SU-DHL-6 (cell line): ENCODE measurements at regions not wholly inside any gene's neighbourhood (a gene's known extent, or its start where the extent isn't known, plus 50 kb on each side); places are given as distances from the start of the nearest gene placed in this dataset.

Experiments
- H2AFZ ChIP-seq: fragments of 200-600 bp; sonication (generic); 2 replicates; pipeline ENCODE4 v1.6.1; 2014; ENCODE audit warnings: low read depth, mild to moderate bottlenecking, moderate library complexity, mixed read lengths, antibody characterized with exemption, low read length; ENCODE audit not compliant: severe bottlenecking
- H3F3A ChIP-seq: fragments of 200-600 bp; shearing (Covaris generic); 2 replicates; pipeline ENCODE4 v1.6.0; 2016; ENCODE audit warnings: antibody characterized with exemption, mild to moderate bottlenecking; ENCODE audit not compliant: insufficient read depth
- H3K27ac ChIP-seq: fragments of 200-600 bp; sonication (generic); 2 replicates; pipeline ENCODE4 v1.5.1; 2016; ENCODE audit warnings: low read depth, mild to moderate bottlenecking, low read length, moderate library complexity, mixed read lengths
- H3K27me3 ChIP-seq: fragments of 200-600 bp; sonication (generic), shearing (Covaris generic); 2 replicates; pipeline ENCODE4 v1.6.0; 2014; ENCODE audit warnings: mild to moderate bottlenecking, low read length
- H3K36me3 ChIP-seq: fragments of 200-600 bp; sonication (generic); 2 replicates; pipeline ENCODE4 v1.6.1; 2014; ENCODE audit warnings: mild to moderate bottlenecking, low read length, mixed read lengths
- H3K4me2 ChIP-seq: fragments of 300-600, 200-600 bp; shearing (Covaris generic), sonication (generic); 2 replicates; pipeline ENCODE4 v1.6.0; 2014; ENCODE audit warnings: low read length, low read depth, mild to moderate bottlenecking; ENCODE audit not compliant: poor library complexity, severe bottlenecking
- H3K4me3 ChIP-seq: fragments of 200-600 bp; sonication (generic); 2 replicates; pipeline ENCODE4 v1.5.1; 2014; ENCODE audit warnings: antibody characterized with exemption, low read length, mild to moderate bottlenecking, mixed read lengths; ENCODE audit not compliant: insufficient read depth, poor library complexity, severe bottlenecking
- H3K79me2 ChIP-seq: fragments of 200-600 bp; sonication (generic); 2 replicates; pipeline ENCODE4 v1.6.1; 2014; ENCODE audit warnings: mild to moderate bottlenecking, low read length, moderate library complexity; ENCODE audit not compliant: insufficient read depth
- H3K9ac ChIP-seq: fragments of 200-600 bp; sonication (generic); 2 replicates; pipeline ENCODE4 v1.7.0; 2014; ENCODE audit warnings: mild to moderate bottlenecking, low read length
- H3K9me2 ChIP-seq: fragments of 200-600 bp; sonication (generic); replicated peaks from 2 replicates; pipeline ENCODE4 v1.6.1; 2014; ENCODE audit warnings: low read length; ENCODE audit not compliant: insufficient read depth
- H3K9me3 ChIP-seq: fragments of 200-600 bp; sonication (generic); 2 replicates; pipeline ENCODE4 v1.6.1; 2014; ENCODE audit warnings: low read length, mixed read lengths; ENCODE audit not compliant: insufficient read depth
- H4K20me1 ChIP-seq: fragments of 200-600 bp; sonication (generic); 2 replicates; pipeline ENCODE4 v1.6.1; 2014; ENCODE audit warnings: low read depth, mild to moderate bottlenecking, antibody characterized with exemption, low read length, moderate library complexity, mixed read lengths
- EZH2phosphoT487 ChIP-seq: fragments of 200-600 bp; sonication (generic), shearing (Covaris generic); conservative IDR thresholded peaks from 2 replicates; pipeline ENCODE4 v1.6.1; 2018; ENCODE audit warnings: mild to moderate bottlenecking, antibody characterized with exemption, low read length, moderate library complexity, mixed read lengths
- TF ChIP-seq, protein P1 (sequence below): fragments of 200-600 bp; sonication (generic); IDR thresholded peaks from one replicate; pipeline ENCODE4 v1.5.1; 2017; ENCODE audit warnings: antibody characterized with exemption, mild to moderate bottlenecking, low read length, moderate library complexity; ENCODE audit not compliant: insufficient read depth, poor library complexity, severe bottlenecking

DNA sequence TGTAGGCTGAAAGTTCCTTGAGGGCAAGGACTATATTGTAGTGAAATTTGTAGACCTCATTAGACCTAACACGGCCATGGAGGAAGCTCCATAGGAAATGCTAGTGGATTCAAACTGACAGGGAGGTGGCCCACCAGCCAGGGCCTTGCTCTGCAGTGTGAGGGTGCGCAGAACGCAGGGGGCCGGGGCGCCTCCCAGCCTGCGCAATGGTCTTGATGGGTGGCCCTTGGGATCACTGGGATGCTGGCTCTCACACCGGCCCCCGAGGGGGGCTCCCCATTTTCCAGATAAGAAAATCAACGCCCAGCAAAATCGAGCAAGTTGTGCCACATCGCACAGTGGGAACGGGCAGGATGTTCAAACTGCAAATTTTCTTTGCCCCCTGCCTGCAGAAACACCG is 655.4 kb downstream of the GALR1 start:
- Histone ChIP-seq H3K79me2 (no peaks in the 10 kb centered on the region), H3K4me3 (no peak overlapping the region), H3K9me2 (no peaks in the 10 kb centered on the region), H3F3A (no peaks in the 10 kb centered on the region), H3K36me3 (no peaks in the 10 kb centered on the region), H2AFZ (no peak overlapping the region), H4K20me1 (no peaks in the 10 kb centered on the region), H3K4me2 (no peak overlapping the region), H3K9ac (no peak overlapping the region), H3K27me3 (no peaks in the 10 kb centered on the region), H3K9me3 (no peaks in the 10 kb centered on the region), H3K27ac (no peak overlapping the region)
- TF ChIP-seq, protein P1, sequence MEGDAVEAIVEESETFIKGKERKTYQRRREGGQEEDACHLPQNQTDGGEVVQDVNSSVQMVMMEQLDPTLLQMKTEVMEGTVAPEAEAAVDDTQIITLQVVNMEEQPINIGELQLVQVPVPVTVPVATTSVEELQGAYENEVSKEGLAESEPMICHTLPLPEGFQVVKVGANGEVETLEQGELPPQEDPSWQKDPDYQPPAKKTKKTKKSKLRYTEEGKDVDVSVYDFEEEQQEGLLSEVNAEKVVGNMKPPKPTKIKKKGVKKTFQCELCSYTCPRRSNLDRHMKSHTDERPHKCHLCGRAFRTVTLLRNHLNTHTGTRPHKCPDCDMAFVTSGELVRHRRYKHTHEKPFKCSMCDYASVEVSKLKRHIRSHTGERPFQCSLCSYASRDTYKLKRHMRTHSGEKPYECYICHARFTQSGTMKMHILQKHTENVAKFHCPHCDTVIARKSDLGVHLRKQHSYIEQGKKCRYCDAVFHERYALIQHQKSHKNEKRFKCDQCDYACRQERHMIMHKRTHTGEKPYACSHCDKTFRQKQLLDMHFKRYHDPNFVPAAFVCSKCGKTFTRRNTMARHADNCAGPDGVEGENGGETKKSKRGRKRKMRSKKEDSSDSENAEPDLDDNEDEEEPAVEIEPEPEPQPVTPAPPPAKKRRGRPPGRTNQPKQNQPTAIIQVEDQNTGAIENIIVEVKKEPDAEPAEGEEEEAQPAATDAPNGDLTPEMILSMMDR, result no peak
- TF ChIP-seq EZH2phosphoT487, result no peak

DNA sequence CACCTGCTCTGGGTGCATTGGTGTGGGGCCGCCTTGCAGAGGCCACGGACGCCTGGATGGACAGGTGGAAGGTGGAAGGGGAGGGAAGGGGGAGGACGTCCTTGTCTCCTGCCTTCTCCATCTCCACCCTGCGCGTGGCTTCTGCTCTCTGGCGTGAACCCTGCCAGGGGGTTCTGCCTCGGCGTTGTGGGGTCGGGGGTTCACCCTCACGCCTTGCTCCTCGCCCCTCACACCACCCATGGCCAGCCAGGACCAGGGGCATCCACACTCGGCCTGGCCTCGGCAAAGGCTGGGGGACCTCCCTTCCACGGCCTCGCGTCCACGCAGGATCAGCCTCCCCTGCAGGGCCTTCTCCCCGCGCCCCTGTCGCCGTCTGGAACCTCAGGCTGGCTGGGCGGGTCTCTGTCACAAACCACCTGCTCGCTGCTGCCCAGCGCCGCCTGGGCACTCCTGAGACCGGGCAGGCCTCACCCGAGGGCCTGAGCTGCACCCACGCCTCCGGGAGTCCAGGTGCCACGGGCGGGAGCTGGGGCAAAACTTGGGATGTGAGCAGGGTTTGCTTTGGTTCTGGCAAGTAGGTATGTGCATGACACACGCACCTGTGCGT is 655.9 kb downstream of the GALR1 start:
- H3K79me2 ChIP-seq, result no peaks in the 10 kb centered on the region
- no peak overlapping the region for H3K4me2 ChIP-seq
- no peak overlapping the region for H3K27ac ChIP-seq
- H3K9ac ChIP-seq, result no peak overlapping the region
- no peaks in the 10 kb centered on the region for H3K9me2 ChIP-seq
- H3K36me3 ChIP-seq, result no peaks in the 10 kb centered on the region
- H3K4me3 ChIP-seq, result no peak overlapping the region
- no peaks in the 10 kb centered on the region for H3K27me3 ChIP-seq
- TF ChIP-seq, protein P1, result no peak
- no peak for TF ChIP-seq EZH2phosphoT487
- H4K20me1 ChIP-seq, result no peaks in the 10 kb centered on the region
- H3F3A ChIP-seq, result no peaks in the 10 kb centered on the region
- H3K9me3 ChIP-seq, result no peaks in the 10 kb centered on the region
- no peak overlapping the region for H2AFZ ChIP-seq

DNA sequence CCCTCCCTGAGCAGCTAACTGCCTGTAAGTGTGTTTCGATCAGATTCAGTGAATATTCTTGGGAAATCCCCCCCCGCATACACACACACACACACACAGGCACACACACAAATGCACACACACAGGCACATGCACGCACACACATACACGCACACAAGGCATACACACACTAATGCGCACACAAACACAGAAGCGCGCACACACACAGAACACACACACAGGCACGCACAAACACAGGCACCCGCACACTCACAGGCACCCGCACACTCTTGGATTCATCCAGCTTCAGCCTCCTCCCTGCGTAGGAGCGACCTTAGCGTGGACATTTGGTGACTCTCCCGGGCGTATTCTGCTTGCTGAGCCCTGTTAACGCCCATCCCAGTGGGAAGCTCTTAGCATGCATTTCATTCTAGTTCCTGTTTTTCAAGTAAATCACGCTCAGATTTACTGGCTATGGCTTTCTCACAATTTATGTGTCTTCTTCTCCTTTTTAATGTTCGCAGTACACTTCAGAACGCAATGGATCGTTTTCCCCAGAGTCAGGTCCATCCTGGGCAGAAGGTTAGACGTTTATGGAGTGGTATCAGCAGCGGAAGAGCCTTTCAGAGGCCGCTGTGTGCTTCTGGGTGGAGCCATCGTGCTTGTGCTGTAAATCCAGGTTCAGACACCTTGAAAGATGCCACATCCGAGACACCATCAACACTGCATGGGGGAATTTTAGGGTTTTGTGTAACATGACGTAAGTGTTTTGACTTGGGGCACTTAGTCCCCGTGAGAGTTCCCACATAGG is 656.6 kb downstream of the GALR1 start:
- TF ChIP-seq, protein P1, result no peak
- TF ChIP-seq EZH2phosphoT487, result no peak
- no peaks in the 10 kb centered on the region for H3F3A ChIP-seq
- H4K20me1 ChIP-seq, result no peaks in the 10 kb centered on the region
- no peak overlapping the region for H3K27ac ChIP-seq
- H3K27me3 ChIP-seq, result no peaks in the 10 kb centered on the region
- no peaks in the 10 kb centered on the region for H3K9me2 ChIP-seq
- no peaks in the 10 kb centered on the region for H3K9me3 ChIP-seq
- no peak overlapping the region for H3K9ac ChIP-seq
- H3K4me2 ChIP-seq, result no peak overlapping the region
- no peaks in the 10 kb centered on the region for H3K36me3 ChIP-seq
- H3K79me2 ChIP-seq, result no peaks in the 10 kb centered on the region
- no peak overlapping the region for H3K4me3 ChIP-seq
- no peak overlapping the region for H2AFZ ChIP-seq
